Epithelial cell of proximal tubule (primary cell): ENCODE measurements at regions not wholly inside any gene's neighbourhood (a gene's known extent, or its start where the extent isn't known, plus 50 kb on each side); places are given as distances from the start of the nearest gene placed in this dataset.

Experiments used
- DNase-seq: peaks from one replicate; pipeline ENCODE4 v3.0.0-alpha.2; 2011; ENCODE audit warnings: low read depth
- H3K4me3 ChIP-seq: 2 replicates; pipeline ENCODE4 v1.5.1; 2011; ENCODE audit warnings: low read depth, mild to moderate bottlenecking, low read length
- CTCF ChIP-seq: conservative IDR thresholded peaks from 2 replicates; pipeline ENCODE4 v1.5.1; 2012; ENCODE audit warnings: low read depth, mild to moderate bottlenecking, low read length

GRCh38 chr3:162338514-162338913, 841.9 kb downstream of the OTOL1 start:
- DNase-seq, result no peak
- no peak for TF ChIP-seq CTCF

GRCh38 chr3:162348912-162349311, 852.3 kb downstream of the OTOL1 start:
- TF ChIP-seq CTCF, result no peak
- no peak overlapping the region for H3K4me3 ChIP-seq
- no peak for DNase-seq

More at GRCh38 chr3:162338514-162338913, 841.9 kb downstream of the OTOL1 start:
- no peak overlapping the region for H3K4me3 ChIP-seq

- no peak for TF ChIP-seq CTCF
- no peak for DNase-seq
These were observed 856.8 kb downstream of the OTOL1 start for GRCh38 chr3:162353414-162353813.

GRCh38 chr3:162354356-162354755, 857.7 kb downstream of the OTOL1 start:
- H3K4me3 ChIP-seq, result no peak overlapping the region
- no peak for DNase-seq
- TF ChIP-seq CTCF, result no peak

More at GRCh38 chr3:162353414-162353813, 856.8 kb downstream of the OTOL1 start:
- H3K4me3 ChIP-seq, result no peak overlapping the region

GRCh38 chr3:162365066-162365719, 868.6 kb downstream of the OTOL1 start:
- DNase-seq, result no peak
- no peak overlapping the region for H3K4me3 ChIP-seq
- TF ChIP-seq CTCF, result no peak

GRCh38 chr3:162366166-162366766, 869.7 kb downstream of the OTOL1 start:
- no peak overlapping the region for H3K4me3 ChIP-seq
- TF ChIP-seq CTCF, result no peak
- DNase-seq, result no peak
